GM12873 (cell line): ENCODE measurements at regions not wholly inside any gene's neighbourhood (a gene's known extent, or its start where the extent isn't known, plus 50 kb on each side); places are given as distances from the start of the nearest gene placed in this dataset.

Experiments used
- TF ChIP-seq, protein P1 (sequence below): IDR thresholded peaks from 2 replicates; pipeline ENCODE4 v1.5.1; 2012; ENCODE audit warnings: low read depth, mild to moderate bottlenecking, moderate library complexity, low read length, control low read depth; ENCODE audit not compliant: insufficient read depth; ENCODE audit errors: missing control alignments

DNA sequence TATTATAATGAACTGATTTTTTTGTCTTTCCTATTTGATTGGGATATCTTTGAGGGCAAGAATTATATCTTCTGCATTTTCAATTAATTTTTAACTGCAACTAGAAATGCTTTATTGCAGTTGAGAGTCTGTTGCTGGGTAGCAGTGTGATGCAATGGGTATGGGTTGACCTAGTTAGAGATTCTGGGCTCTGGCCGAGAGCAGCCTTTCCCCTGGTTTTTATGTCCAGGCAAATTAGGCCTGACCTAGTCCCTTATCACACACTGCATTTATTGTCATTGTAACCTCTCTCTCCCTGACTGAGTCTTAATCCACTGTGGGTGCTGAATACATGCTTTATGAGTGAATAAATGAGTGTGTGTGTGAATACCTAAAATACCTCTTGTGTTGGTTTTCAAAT lies 206.4 kb upstream of the PTGFR start:
- TF ChIP-seq, protein P1, sequence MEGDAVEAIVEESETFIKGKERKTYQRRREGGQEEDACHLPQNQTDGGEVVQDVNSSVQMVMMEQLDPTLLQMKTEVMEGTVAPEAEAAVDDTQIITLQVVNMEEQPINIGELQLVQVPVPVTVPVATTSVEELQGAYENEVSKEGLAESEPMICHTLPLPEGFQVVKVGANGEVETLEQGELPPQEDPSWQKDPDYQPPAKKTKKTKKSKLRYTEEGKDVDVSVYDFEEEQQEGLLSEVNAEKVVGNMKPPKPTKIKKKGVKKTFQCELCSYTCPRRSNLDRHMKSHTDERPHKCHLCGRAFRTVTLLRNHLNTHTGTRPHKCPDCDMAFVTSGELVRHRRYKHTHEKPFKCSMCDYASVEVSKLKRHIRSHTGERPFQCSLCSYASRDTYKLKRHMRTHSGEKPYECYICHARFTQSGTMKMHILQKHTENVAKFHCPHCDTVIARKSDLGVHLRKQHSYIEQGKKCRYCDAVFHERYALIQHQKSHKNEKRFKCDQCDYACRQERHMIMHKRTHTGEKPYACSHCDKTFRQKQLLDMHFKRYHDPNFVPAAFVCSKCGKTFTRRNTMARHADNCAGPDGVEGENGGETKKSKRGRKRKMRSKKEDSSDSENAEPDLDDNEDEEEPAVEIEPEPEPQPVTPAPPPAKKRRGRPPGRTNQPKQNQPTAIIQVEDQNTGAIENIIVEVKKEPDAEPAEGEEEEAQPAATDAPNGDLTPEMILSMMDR, result no peak

GRCh38 chr1:78286686-78287085 lies 204.1 kb upstream of the PTGFR start:
- TF ChIP-seq, protein P1, result no peak

GRCh38 chr1:78289603-78290002 lies 201.2 kb upstream of the PTGFR start:
- TF ChIP-seq, protein P1, result no peak

DNA sequence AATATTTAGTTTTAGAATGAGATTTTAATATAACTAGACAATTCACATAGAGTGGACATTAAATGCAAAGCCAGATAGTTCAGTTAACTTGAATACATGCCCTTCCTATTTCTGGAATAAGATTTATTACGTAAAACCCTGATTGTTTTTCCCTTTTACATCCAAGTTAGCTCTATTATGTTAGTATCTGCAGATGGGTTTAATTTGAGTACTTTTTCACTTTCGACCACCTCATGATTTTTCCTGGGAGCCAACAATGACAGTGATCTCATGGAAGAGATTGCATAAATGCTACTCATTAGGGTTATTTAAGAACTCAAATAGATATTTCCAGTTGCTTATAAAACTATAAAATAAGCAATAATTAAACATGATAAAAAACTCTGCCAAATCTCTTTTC lies 199.4 kb upstream of the PTGFR start:
- TF ChIP-seq, protein P1, result no peak

GRCh38 chr1:78291872-78292271 lies 198.9 kb upstream of the PTGFR start:
- TF ChIP-seq, protein P1, result no peak

- TF ChIP-seq, protein P1, result no peak
Observed at GRCh38 chr1:78292361-78292760, 198.4 kb upstream of the PTGFR start.

DNA sequence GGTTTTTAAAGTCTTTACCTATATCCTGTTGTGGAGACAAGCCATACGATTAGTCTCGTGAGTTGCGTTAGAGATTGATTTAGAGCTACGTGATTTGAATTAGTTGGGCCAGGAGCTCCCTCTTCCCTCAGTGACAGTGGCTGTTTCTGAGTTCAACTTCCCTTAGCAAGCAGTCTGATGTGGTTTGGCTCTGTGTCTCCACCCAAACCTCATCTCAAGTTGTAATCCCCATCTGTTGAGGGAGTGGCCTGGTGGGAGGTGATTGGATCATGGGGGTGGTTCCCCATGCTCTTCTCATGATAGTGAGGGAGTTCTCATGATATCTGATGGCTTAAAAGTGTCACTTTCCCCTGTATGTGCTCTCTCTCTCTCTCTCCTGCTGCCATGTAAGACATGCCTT lies 192.9 kb upstream of the PTGFR start:
- TF ChIP-seq, protein P1, result no peak

GRCh38 chr1:78298349-78298748 lies 192.4 kb upstream of the PTGFR start:
- TF ChIP-seq, protein P1, result no peak
